HCT116 (cell line): ENCODE measurements at regions not wholly inside any gene's neighbourhood (a gene's known extent, or its start where the extent isn't known, plus 50 kb on each side); places are given as distances from the start of the nearest gene placed in this dataset.

Experiments used
- CTCF ChIP-seq, 3 experiments: fragments of 200-600 bp in 1 of 3; sonication (generic) in 1 of 3; IDR thresholded peaks in 2 of 3; conservative IDR thresholded peaks in 1 of 3; 2 replicates each; pipeline ENCODE4 v1.5.1; 2012 to 2017; ENCODE audit warnings: low read depth in 2 of 3, low read length in 2 of 3, antibody characterized with exemption in 1 of 3, borderline replicate concordance in 1 of 3, control low read depth in 1 of 3, mild to moderate bottlenecking in 1 of 3, mixed read lengths in 1 of 3, mixed run types in 1 of 3, moderate library complexity in 1 of 3; ENCODE audit not compliant: insufficient read depth in 1 of 3
- ELF1 ChIP-seq: IDR thresholded peaks from 2 replicates; pipeline ENCODE4 v1.6.1; 2012; ENCODE audit warnings: low read depth, borderline replicate concordance
- YY1 ChIP-seq: IDR thresholded peaks from 2 replicates; pipeline ENCODE4 v1.6.1; 2011; ENCODE audit warnings: low read length, low read depth, moderate library complexity, mild to moderate bottlenecking; ENCODE audit not compliant: insufficient replicate concordance; ENCODE audit errors: extremely low read depth

GRCh38 chr5:143544606-143545005 lies 141.1 kb upstream of the NR3C1 start:
- TF ChIP-seq ELF1 (no peak), YY1 (no peak), CTCF (IDR thresholded peaks at IDR 0.05 in 2 of 3, conservative IDR thresholded peaks at IDR 0.05 in 1 of 3; ENCODE audit: borderline replicate concordance in 1 of 3, insufficient read depth in 1 of 3, low read depth in 2 of 3, low read length in 2 of 3) (no peak)
